ENCODE measurements at regions not wholly inside any gene's neighbourhood (a gene's known extent, or its start where the extent isn't known, plus 50 kb on each side); places are given as distances from the start of the nearest gene placed in this dataset.
A peak's percentile ranks its signal among the peaks of the same experiment; 100 is the strongest.

GRCh38 chr1:227390525-227390924 is 72.2 kb upstream of the CDC42BPA start:
- H3K4me3 ChIP-seq (ENCODE audit: low read depth, low read length), result no peak overlapping the region
- H3K27ac ChIP-seq (ENCODE audit: extremely low read depth, low read depth, low read length), result no peak overlapping the region
- H3K9me3 ChIP-seq (ENCODE audit: control insufficient read depth, insufficient read depth, low read depth, low read length), result no peaks in the 10 kb centered on the region
- POLR2A ChIA-PET, result no interaction called here
- no peak for TF ChIP-seq ZSCAN5A (tag by site-specific recombination; IDR thresholded peaks at IDR 0.05)
- TF ChIP-seq ZNF660 (tag by site-specific recombination; IDR thresholded peaks at IDR 0.05), result no peak
- TF ChIP-seq KLF10 (tag by site-specific recombination; IDR thresholded peaks at IDR 0.05), result no peak
- TF ChIP-seq FEZF1 (tag by site-specific recombination; IDR thresholded peaks at IDR 0.05), result no peak
- TF ChIP-seq ZNF184 (tag by site-specific recombination; IDR thresholded peaks at IDR 0.05), result no peak
- H3K4me1 ChIP-seq (ENCODE audit: control insufficient read depth, insufficient read depth, low read length), result peaks cover 4% of the 10 kb centered on the region; the same call in 1 of the 2 replicates
- CTCF ChIA-PET, result interaction anchor here (0.6 kb wide), 1 partner anchor 88 kb away, joined by 3 read pairs; no protein-coding TSS in a partner anchor
- H3K36me3 ChIP-seq (ENCODE audit: control insufficient read depth in 2 of 2, insufficient read depth in 1 of 2, low read length in 2 of 2), result no peaks in the 10 kb centered on the region

- CTCF ChIA-PET, result no interaction called here
- Histone ChIP-seq H3K27ac (ENCODE audit: extremely low read depth, low read depth, low read length) (no peak overlapping the region), H3K9me3 (ENCODE audit: control insufficient read depth, insufficient read depth, low read depth, low read length) (no peaks in the 10 kb centered on the region), H3K4me1 (ENCODE audit: control insufficient read depth, insufficient read depth, low read length) (peaks cover 4% of the 10 kb centered on the region; the same call in 1 of the 2 replicates), H3K36me3 (ENCODE audit: control insufficient read depth in 2 of 2, insufficient read depth in 1 of 2, low read length in 2 of 2) (no peaks in the 10 kb centered on the region), H3K4me3 (ENCODE audit: low read depth, low read length) (no peak overlapping the region)
- no peak for TF ChIP-seq ZNF677 (tag by site-specific recombination; IDR thresholded peaks at IDR 0.05)
- no peak for TF ChIP-seq ZNF248 (tag by site-specific recombination; IDR thresholded peaks at IDR 0.05)
- no peak for TF ChIP-seq WT1 (tag by site-specific recombination; IDR thresholded peaks at IDR 0.05)
- TF ChIP-seq BCL11A (tag by site-specific recombination; IDR thresholded peaks at IDR 0.05; ENCODE audit: low read depth), result no peak
- 0 out of 2 replicates have a peak, but pooled peaks have one; percentile 21 for TF ChIP-seq PRDM6 (tag by site-specific recombination; IDR thresholded peaks at IDR 0.05)
- TF ChIP-seq ZNF544 (tag by site-specific recombination; IDR thresholded peaks at IDR 0.05), result no peak
- no peak for TF ChIP-seq IKZF3 (tag by site-specific recombination; IDR thresholded peaks at IDR 0.05)
- TF ChIP-seq KLF8 (tag by site-specific recombination; IDR thresholded peaks at IDR 0.05), result no peak
- no peak for TF ChIP-seq KLF9 (tag by site-specific recombination; IDR thresholded peaks at IDR 0.05; ENCODE audit: low read depth)
- no peak for TF ChIP-seq HOXC10 (CRISPR knock-in tag; IDR thresholded peaks at IDR 0.05)
- TF ChIP-seq PRDM4 (tag by site-specific recombination; IDR thresholded peaks at IDR 0.05), result no peak
- TF ChIP-seq GLI2 (tag by site-specific recombination; IDR thresholded peaks at IDR 0.05; ENCODE audit: borderline replicate concordance, low read depth), result no peak
- no peak for TF ChIP-seq ZNF510 (tag by site-specific recombination; IDR thresholded peaks at IDR 0.05; ENCODE audit: insufficient replicate concordance)
- TF ChIP-seq EGR2 (tag by site-specific recombination; IDR thresholded peaks at IDR 0.05; ENCODE audit: low read depth), result no peak
- TF ChIP-seq KLF1 (tag by site-specific recombination; IDR thresholded peaks at IDR 0.05), result 0 out of 2 replicates have a peak, but pooled peaks have one; percentile 21
- TF ChIP-seq ZFP37 (tag by site-specific recombination; IDR thresholded peaks at IDR 0.05), result no peak
- POLR2A ChIA-PET, result interaction anchor here (1.3 kb wide), 1 partner anchor 70 kb away, joined by 4 read pairs; the partner anchor contains the start of gene CDC42BPA
Observed at GRCh38 chr1:227388214-227389168, 70.2 kb upstream of the CDC42BPA start.
